ENCODE measurements at regions not wholly inside any gene's neighbourhood (a gene's known extent, or its start where the extent isn't known, plus 50 kb on each side); places are given as distances from the start of the nearest gene placed in this dataset.

DNA sequence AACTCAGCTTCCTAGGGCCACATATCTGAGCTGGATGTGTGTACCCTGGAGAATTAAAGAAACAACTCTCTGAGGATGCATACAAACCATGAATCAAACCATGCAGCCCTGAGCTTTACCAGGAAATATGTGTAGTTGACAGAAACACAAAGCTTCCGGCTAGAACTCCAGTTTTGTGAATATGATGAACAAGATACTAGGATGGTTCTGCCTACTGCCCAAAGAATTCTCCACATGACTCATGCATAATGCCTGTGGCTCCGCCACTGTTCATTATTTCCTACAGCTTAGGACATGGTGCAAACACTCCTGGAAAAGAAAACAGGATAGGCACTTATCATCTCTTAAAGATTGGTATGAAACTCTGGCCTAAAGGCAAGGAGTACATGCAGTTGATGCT, 343.4 kb downstream of the DNAH5 start:
- TF ChIP-seq, protein P1, sequence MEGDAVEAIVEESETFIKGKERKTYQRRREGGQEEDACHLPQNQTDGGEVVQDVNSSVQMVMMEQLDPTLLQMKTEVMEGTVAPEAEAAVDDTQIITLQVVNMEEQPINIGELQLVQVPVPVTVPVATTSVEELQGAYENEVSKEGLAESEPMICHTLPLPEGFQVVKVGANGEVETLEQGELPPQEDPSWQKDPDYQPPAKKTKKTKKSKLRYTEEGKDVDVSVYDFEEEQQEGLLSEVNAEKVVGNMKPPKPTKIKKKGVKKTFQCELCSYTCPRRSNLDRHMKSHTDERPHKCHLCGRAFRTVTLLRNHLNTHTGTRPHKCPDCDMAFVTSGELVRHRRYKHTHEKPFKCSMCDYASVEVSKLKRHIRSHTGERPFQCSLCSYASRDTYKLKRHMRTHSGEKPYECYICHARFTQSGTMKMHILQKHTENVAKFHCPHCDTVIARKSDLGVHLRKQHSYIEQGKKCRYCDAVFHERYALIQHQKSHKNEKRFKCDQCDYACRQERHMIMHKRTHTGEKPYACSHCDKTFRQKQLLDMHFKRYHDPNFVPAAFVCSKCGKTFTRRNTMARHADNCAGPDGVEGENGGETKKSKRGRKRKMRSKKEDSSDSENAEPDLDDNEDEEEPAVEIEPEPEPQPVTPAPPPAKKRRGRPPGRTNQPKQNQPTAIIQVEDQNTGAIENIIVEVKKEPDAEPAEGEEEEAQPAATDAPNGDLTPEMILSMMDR (IDR thresholded peaks at IDR 0.05), result no peak
- TF ChIP-seq POLR2A (IDR thresholded peaks at IDR 0.05), result no peak

Data from Peyer's patch (tissue), 4 donors.